A549 (cell line): ENCODE measurements at regions not wholly inside any gene's neighbourhood (a gene's known extent, or its start where the extent isn't known, plus 50 kb on each side); places are given as distances from the start of the nearest gene placed in this dataset.

Experiments
- ATAC-seq, 2 experiments: fragments of 200-7000 bp in 1 of 2; fragments of >200 bp in 1 of 2; cut with Nextera tagmentation in 1 of 2; cut with Tn5 transposase in 1 of 2; 3 replicates each; pipeline versions ENCODE4 v1.8.0 to v1.9.1; 2018 to 2020; ENCODE audit warnings: mild to moderate bottlenecking in 1 of 2, moderate library complexity in 1 of 2
- CTCF ChIA-PET: fragments of 300-600 bp; sonication (Branson Sonifier 250); formaldehyde crosslinking; extraction: SDS; loops from one replicate; lab custom pipeline; 2021; ENCODE audit warnings: antibody characterized with exemption, inconsistent platforms; lab: Yijun Ruan, JAX
- POLR2A ChIA-PET: fragments of 350-600 bp; formaldehyde crosslinking; extraction: SDS; loops from one replicate; lab custom pipeline; 2021; ENCODE audit warnings: antibody characterized with exemption, inconsistent platforms; lab: Yijun Ruan, JAX
- DNase-seq, 2 experiments: peaks; one replicate each; pipeline versions ENCODE4 v3.0.0 to v3.0.0-alpha.2; 2011 to 2016; ENCODE audit warnings: low read depth in 1 of 2, low spot score in 1 of 2
- FAIRE-seq: peaks from 2 replicates; lab custom pipeline; 2011; peaks lifted over from hg19 to GRCh38; lab: Jason Lieb, UNC
- H3K27ac ChIP-seq, 2 experiments: fragments of >200 bp; sonication (Bioruptor Twin); formaldehyde crosslinking; 3 replicates each; pipeline ENCODE4 v1.5.1; 2016 to 2017
- H3K4me1 ChIP-seq: fragments of >200 bp; sonication (Bioruptor Twin); formaldehyde crosslinking; 3 replicates; pipeline ENCODE4 v1.6.1; 2016
- H3K4me2 ChIP-seq: fragments of >200 bp; sonication (Bioruptor Twin); formaldehyde crosslinking; 3 replicates; pipeline ENCODE4 v1.6.1; 2016
- H3K4me3 ChIP-seq: fragments of >200 bp; sonication (Bioruptor Twin); formaldehyde crosslinking; 3 replicates; pipeline ENCODE4 v1.5.1; 2016
- H3K9me3 ChIP-seq: fragments of >200 bp; sonication (Bioruptor Twin); formaldehyde crosslinking; 3 replicates; pipeline ENCODE4 v1.6.1; 2016
- BHLHE40 ChIP-seq: IDR thresholded peaks from 2 replicates; pipeline ENCODE4 v1.6.1; 2012; ENCODE audit warnings: low read depth, low read length, inconsistent platforms
- CBX8 ChIP-seq: fragments of 200-600 bp; sonication (generic); IDR thresholded peaks from 2 replicates; pipeline ENCODE4 v1.6.1; 2016
- CEBPB ChIP-seq, 2 experiments: fragments of >200 bp in 1 of 2; sonication (Bioruptor Twin) in 1 of 2; formaldehyde crosslinking in 1 of 2; IDR thresholded peaks; 2 replicates each; pipeline ENCODE4 v1.6.1; 2012 to 2016
- E2F6 ChIP-seq: IDR thresholded peaks from 2 replicates; pipeline ENCODE4 v1.6.1; 2012; ENCODE audit warnings: low read depth, borderline replicate concordance
- EHMT2 ChIP-seq: fragments of 200-600 bp; sonication (generic); IDR thresholded peaks from 2 replicates; pipeline ENCODE4 v1.6.1; 2016; ENCODE audit warnings: antibody characterized with exemption, low read depth, mild to moderate bottlenecking, moderate library complexity
- ELK1 ChIP-seq: fragments of 150-350 bp; IDR thresholded peaks from 2 replicates; pipeline ENCODE4 v1.6.1; 2014; ENCODE audit warnings: low read depth, mild to moderate bottlenecking, low read length
- FOSL2 ChIP-seq, 2 experiments: fragments of 450-650 bp in 1 of 2; fragments of >200 bp in 1 of 2; sonication (Bioruptor Twin) in 1 of 2; formaldehyde crosslinking; IDR thresholded peaks; 2 replicates each; pipeline versions ENCODE4 v1.5.0 to v1.6.1; 2016 to 2020; ENCODE audit warnings: mild to moderate bottlenecking in 1 of 2, moderate library complexity in 1 of 2
- HES2 ChIP-seq: fragments of >200 bp; sonication (Bioruptor Twin); formaldehyde crosslinking; IDR thresholded peaks from 2 replicates; pipeline ENCODE4 v1.6.1; 2016
- HEYL ChIP-seq: fragments of 250-450 bp; sonication (Bioruptor Pico); IDR thresholded peaks from 2 replicates; pipeline ENCODE4 v1.8.0; 2021; ENCODE audit warnings: mild to moderate bottlenecking, moderate library complexity
- MAFK ChIP-seq: fragments of 450-650 bp; IDR thresholded peaks from 2 replicates; pipeline ENCODE4 v1.6.1; 2014; ENCODE audit not compliant: partially characterized antibody
- NR3C1 ChIP-seq: fragments of >200 bp; sonication (Bioruptor Twin); formaldehyde crosslinking; IDR thresholded peaks from 3 replicates; pipeline ENCODE4 v1.6.1; 2017
- PBX3 ChIP-seq: IDR thresholded peaks from 2 replicates; pipeline ENCODE4 v1.6.1; 2012
- PHF8 ChIP-seq: fragments of 200-600 bp; sonication (generic); IDR thresholded peaks from 2 replicates; pipeline ENCODE4 v1.6.1; 2016; ENCODE audit warnings: low read depth, mild to moderate bottlenecking, antibody characterized with exemption, moderate library complexity, borderline replicate concordance
- POLR2A ChIP-seq: IDR thresholded peaks from 2 replicates; pipeline ENCODE4 v1.6.1; 2012; ENCODE audit warnings: mild to moderate bottlenecking, low read length
- POLR2AphosphoS2 ChIP-seq: conservative IDR thresholded peaks from 2 replicates; pipeline ENCODE4 v1.6.1; 2012; ENCODE audit warnings: low read length, improper control_type of control experiment, inconsistent platforms
- RARB ChIP-seq: fragments of 250-450 bp; sonication (Bioruptor Pico); IDR thresholded peaks from 2 replicates; pipeline ENCODE4 v1.8.0; 2021; ENCODE audit warnings: mild to moderate bottlenecking, moderate library complexity
- SREBF2 ChIP-seq: fragments of 450-650 bp; IDR thresholded peaks from 2 replicates; pipeline ENCODE4 v1.6.1; 2014; ENCODE audit warnings: mild to moderate bottlenecking, moderate library complexity
- TFCP2L1 ChIP-seq: fragments of 250-450 bp; sonication (Bioruptor Pico); IDR thresholded peaks from 2 replicates; pipeline ENCODE4 v1.5.0; 2021; ENCODE audit warnings: mild to moderate bottlenecking
- ZFP36 ChIP-seq: fragments of 450-650 bp; IDR thresholded peaks from 2 replicates; pipeline ENCODE4 v1.6.1; 2014; ENCODE audit warnings: borderline replicate concordance; ENCODE audit not compliant: partially characterized antibody
- ZNF302 ChIP-seq: fragments of 250-450 bp; sonication (Bioruptor Pico); IDR thresholded peaks from 2 replicates; pipeline ENCODE4 v1.9.0; 2021; ENCODE audit warnings: inconsistent platforms, mild to moderate bottlenecking, moderate library complexity
- WGBS: methylation state at CpG from one replicate; pipeline ENCODE4 v1.1.6; 2017; ENCODE audit errors: missing lambda C conversion rate; 5-methylcytosine and 5-hydroxymethylcytosine counted together

- no peak for FAIRE-seq
- no peak overlapping the region for H3K4me2 ChIP-seq
- H3K27ac ChIP-seq: no peak overlapping the region
- 28% methylated on average over 4 of the region's 4 CpGs for WGBS
- no peak for ATAC-seq
- no peak overlapping the region for H3K4me3 ChIP-seq
- H3K9me3 ChIP-seq: no peaks in the 10 kb centered on the region
- H3K4me1 ChIP-seq: no peaks in the 10 kb centered on the region
- POLR2A ChIA-PET: no interaction called here
- no peak for DNase-seq
- TF ChIP-seq NR3C1: no peak
- TF ChIP-seq PBX3: no peak
- TF ChIP-seq FOSL2 (IDR thresholded peaks at IDR 0.05): no peak
- peak; percentile 27; the same call in 1 of the 2 replicates for TF ChIP-seq FOSL2 (CRISPR knock-in tag; IDR thresholded peaks at IDR 0.05)
- TF ChIP-seq, all 56 proteins: peak for 1
- CTCF ChIA-PET: interaction anchor here (0.7 kb wide), 1 partner anchor 36 kb away, joined by 3 read pairs; no protein-coding TSS in a partner anchor
Observed at GRCh38 chr6:18632670-18633410, 245.7 kb downstream of the RNF144B start.

- DNase-seq: no peak
- H3K4me2 ChIP-seq: no peak overlapping the region
- no peaks in the 10 kb centered on the region for H3K9me3 ChIP-seq
- no peak for ATAC-seq
- no peak for FAIRE-seq
- WGBS: 42% methylated on average over 6 of the region's 6 CpGs
- H3K27ac ChIP-seq: no peak overlapping the region
- POLR2A ChIA-PET: no interaction called here
- H3K4me3 ChIP-seq: no peak overlapping the region
- CTCF ChIA-PET: no interaction called here
- no peaks in the 10 kb centered on the region for H3K4me1 ChIP-seq
- TF ChIP-seq TFCP2L1 (CRISPR knock-in tag): no peak
- TF ChIP-seq BHLHE40: no peak
- no peak for TF ChIP-seq HES2
- TF ChIP-seq PHF8: no peak
- no peak for TF ChIP-seq MAFK
- no peak for TF ChIP-seq POLR2AphosphoS2
Observed at GRCh38 chr6:18634912-18635311, 247.8 kb downstream of the RNF144B start.

GRCh38 chr6:18640134-18640533 lies 253.0 kb downstream of the RNF144B start:
- H3K4me2 ChIP-seq: no peak overlapping the region
- TF ChIP-seq SREBF2: no peak
- TF ChIP-seq MAFK: peak; percentile 95
- ChIA-PET CTCF (no interaction called here), POLR2A (no interaction called here)
- no peaks in the 10 kb centered on the region for H3K4me1 ChIP-seq
- H3K9me3 ChIP-seq: no peaks in the 10 kb centered on the region
- no peak for ATAC-seq
- DNase-seq: no peak
- no peak overlapping the region for H3K27ac ChIP-seq
- no peak for FAIRE-seq
- H3K4me3 ChIP-seq: no peak overlapping the region

GRCh38 chr6:18640754-18641153 lies 253.6 kb downstream of the RNF144B start:
- ATAC-seq (no peak), FAIRE-seq (no peak), DNase-seq (no peak)
- ChIA-PET POLR2A (no interaction called here), CTCF (no interaction called here)
- H3K4me1 ChIP-seq: no peaks in the 10 kb centered on the region
- H3K9me3 ChIP-seq: no peaks in the 10 kb centered on the region
- TF ChIP-seq ZFP36 (no peak), MAFK (peak; percentile 48)
- no peak overlapping the region for H3K4me3 ChIP-seq
- 6% methylated on average over 1 of the region's 1 CpG for WGBS
- H3K4me2 ChIP-seq: no peak overlapping the region
- H3K27ac ChIP-seq: no peak overlapping the region

- CTCF ChIA-PET: no interaction called here
- no peak overlapping the region for H3K27ac ChIP-seq
Observed at GRCh38 chr6:18654821-18655220, 267.7 kb downstream of the RNF144B start.

More at GRCh38 chr6:18654821-18655220, 267.7 kb downstream of the RNF144B start:
- Histone ChIP-seq H3K4me1 (no peaks in the 10 kb centered on the region), H3K4me2 (no peak overlapping the region)
- FAIRE-seq: no peak
- ATAC-seq: no peak
- TF ChIP-seq CBX8 (no peak), ZNF302 (CRISPR knock-in tag) (no peak), CEBPB (IDR thresholded peaks at IDR 0.05) (no peak), SREBF2 (no peak), ELK1 (no peak), E2F6 (no peak), EHMT2 (no peak), RARB (CRISPR knock-in tag) (no peak), HEYL (CRISPR knock-in tag) (no peak), POLR2A (no peak)
- TF ChIP-seq, all 56 proteins: peak for 0
- Histone ChIP-seq H3K4me3 (no peak overlapping the region), H3K9me3 (no peaks in the 10 kb centered on the region)
- no peak for DNase-seq
- POLR2A ChIA-PET: no interaction called here
